SU-DHL-6 (cell line): ENCODE measurements at regions not wholly inside any gene's neighbourhood (a gene's known extent, or its start where the extent isn't known, plus 50 kb on each side); places are given as distances from the start of the nearest gene placed in this dataset.

ENCODE experiments used
- EZH2phosphoT487 ChIP-seq: fragments of 200-600 bp; sonication (generic), shearing (Covaris generic); conservative IDR thresholded peaks from 2 replicates; pipeline ENCODE4 v1.6.1; 2018; ENCODE audit warnings: mild to moderate bottlenecking, antibody characterized with exemption, low read length, moderate library complexity, mixed read lengths
- TF ChIP-seq, protein P1 (sequence below): fragments of 200-600 bp; sonication (generic); IDR thresholded peaks from one replicate; pipeline ENCODE4 v1.5.1; 2017; ENCODE audit warnings: antibody characterized with exemption, mild to moderate bottlenecking, low read length, moderate library complexity; ENCODE audit not compliant: insufficient read depth, poor library complexity, severe bottlenecking

DNA sequence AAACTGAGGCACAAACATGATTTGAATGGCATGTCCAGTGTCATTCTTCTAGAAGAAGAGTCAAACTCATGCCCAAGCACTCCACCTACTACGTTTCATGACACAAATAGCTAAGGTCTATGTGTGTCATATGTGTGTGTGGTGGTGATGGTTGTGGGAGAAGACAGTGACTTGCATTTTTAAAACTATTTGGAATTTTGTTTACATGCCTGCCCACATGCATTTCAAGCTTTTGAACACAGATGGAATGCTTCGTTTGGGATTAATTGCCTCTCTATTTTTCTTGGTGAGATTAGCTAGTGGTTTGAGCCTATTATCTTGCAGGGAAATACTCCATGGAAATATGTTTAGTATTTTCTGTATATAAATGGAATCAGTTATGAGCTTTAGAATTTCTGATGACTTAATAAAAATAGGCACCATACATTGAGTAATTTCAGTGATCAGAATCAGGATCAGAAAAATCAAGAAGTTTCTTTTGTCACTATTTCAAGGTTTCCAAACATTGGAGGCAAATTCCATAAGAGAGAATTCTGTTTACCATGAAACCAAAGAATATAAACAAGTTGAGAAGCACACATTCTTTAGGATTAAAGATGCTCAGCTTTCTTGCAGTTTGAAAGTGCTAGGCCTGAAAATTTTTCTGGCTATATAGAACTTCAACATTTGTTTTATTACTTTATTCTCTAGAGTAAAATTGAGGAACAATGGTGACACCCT, 260.3 kb upstream of the SEMA6A start:
- TF ChIP-seq, protein P1, sequence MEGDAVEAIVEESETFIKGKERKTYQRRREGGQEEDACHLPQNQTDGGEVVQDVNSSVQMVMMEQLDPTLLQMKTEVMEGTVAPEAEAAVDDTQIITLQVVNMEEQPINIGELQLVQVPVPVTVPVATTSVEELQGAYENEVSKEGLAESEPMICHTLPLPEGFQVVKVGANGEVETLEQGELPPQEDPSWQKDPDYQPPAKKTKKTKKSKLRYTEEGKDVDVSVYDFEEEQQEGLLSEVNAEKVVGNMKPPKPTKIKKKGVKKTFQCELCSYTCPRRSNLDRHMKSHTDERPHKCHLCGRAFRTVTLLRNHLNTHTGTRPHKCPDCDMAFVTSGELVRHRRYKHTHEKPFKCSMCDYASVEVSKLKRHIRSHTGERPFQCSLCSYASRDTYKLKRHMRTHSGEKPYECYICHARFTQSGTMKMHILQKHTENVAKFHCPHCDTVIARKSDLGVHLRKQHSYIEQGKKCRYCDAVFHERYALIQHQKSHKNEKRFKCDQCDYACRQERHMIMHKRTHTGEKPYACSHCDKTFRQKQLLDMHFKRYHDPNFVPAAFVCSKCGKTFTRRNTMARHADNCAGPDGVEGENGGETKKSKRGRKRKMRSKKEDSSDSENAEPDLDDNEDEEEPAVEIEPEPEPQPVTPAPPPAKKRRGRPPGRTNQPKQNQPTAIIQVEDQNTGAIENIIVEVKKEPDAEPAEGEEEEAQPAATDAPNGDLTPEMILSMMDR = no peak
- no peak for TF ChIP-seq EZH2phosphoT487
